ENCODE measurements at regions not wholly inside any gene's neighbourhood (a gene's known extent, or its start where the extent isn't known, plus 50 kb on each side); places are given as distances from the start of the nearest gene placed in this dataset.

GRCh38 chr14:78083837-78084236, 86.3 kb upstream of the NRXN3 start:
- no peaks in the 10 kb centered on the region for H3K36me3 ChIP-seq
- no peaks in the 10 kb centered on the region for H3K9me3 ChIP-seq
- TF ChIP-seq CTCF (IDR thresholded peaks at IDR 0.05) (no peak), POLR2A (IDR thresholded peaks at IDR 0.05) (no peak)
- no peak for DNase-seq
- H3K4me3 ChIP-seq, result no peak overlapping the region
- no peaks in the 10 kb centered on the region for H3K27me3 ChIP-seq
- H3K4me1 ChIP-seq, result no peaks in the 10 kb centered on the region
- intact Hi-C loops (cut with DNase I; ENCODE audit: low total_unique reads), result no loop called here
- no peak overlapping the region for H3K27ac ChIP-seq

GRCh38 chr14:78086342-78086741, 83.8 kb upstream of the NRXN3 start:
- Histone ChIP-seq H3K9me3 (no peaks in the 10 kb centered on the region), H3K4me3 (no peak overlapping the region), H3K36me3 (no peaks in the 10 kb centered on the region), H3K4me1 (no peaks in the 10 kb centered on the region), H3K27me3 (no peaks in the 10 kb centered on the region), H3K27ac (no peak overlapping the region)
- TF ChIP-seq POLR2A (IDR thresholded peaks at IDR 0.05), result no peak
- no peak for TF ChIP-seq CTCF (IDR thresholded peaks at IDR 0.05)
- intact Hi-C loops (cut with DNase I; ENCODE audit: low total_unique reads), result no loop called here
- no peak for DNase-seq

GRCh38 chr14:78088916-78089315, 81.3 kb upstream of the NRXN3 start:
- DNase-seq, result no peak
- Histone ChIP-seq H3K27me3 (no peaks in the 10 kb centered on the region), H3K36me3 (no peaks in the 10 kb centered on the region), H3K27ac (no peak overlapping the region), H3K4me3 (no peak overlapping the region), H3K9me3 (no peaks in the 10 kb centered on the region), H3K4me1 (no peaks in the 10 kb centered on the region)
- intact Hi-C loops (cut with DNase I; ENCODE audit: low total_unique reads), result no loop called here
- TF ChIP-seq POLR2A (IDR thresholded peaks at IDR 0.05) (no peak), CTCF (IDR thresholded peaks at IDR 0.05) (no peak)

- Histone ChIP-seq H3K27me3 (no peaks in the 10 kb centered on the region), H3K4me1 (no peaks in the 10 kb centered on the region), H3K9me3 (no peaks in the 10 kb centered on the region), H3K36me3 (no peaks in the 10 kb centered on the region), H3K27ac (no peak overlapping the region), H3K4me3 (no peak overlapping the region)
- intact Hi-C loops (cut with DNase I; ENCODE audit: low total_unique reads), result no loop called here
- TF ChIP-seq CTCF (IDR thresholded peaks at IDR 0.05), result no peak
- no peak for TF ChIP-seq POLR2A (IDR thresholded peaks at IDR 0.05)
- no peak for DNase-seq
Observed at GRCh38 chr14:78090864-78091263, 79.3 kb upstream of the NRXN3 start.

GRCh38 chr14:78091361-78091760, 78.8 kb upstream of the NRXN3 start:
- Histone ChIP-seq H3K27me3 (no peaks in the 10 kb centered on the region), H3K36me3 (no peaks in the 10 kb centered on the region), H3K4me3 (no peak overlapping the region), H3K4me1 (no peaks in the 10 kb centered on the region), H3K27ac (no peak overlapping the region), H3K9me3 (no peaks in the 10 kb centered on the region)
- TF ChIP-seq CTCF (IDR thresholded peaks at IDR 0.05) (no peak), POLR2A (IDR thresholded peaks at IDR 0.05) (no peak)
- no peak for DNase-seq
- intact Hi-C loops (cut with DNase I; ENCODE audit: low total_unique reads), result no loop called here
